Prostate gland (tissue), 2 donors: ENCODE measurements at regions not wholly inside any gene's neighbourhood (a gene's known extent, or its start where the extent isn't known, plus 50 kb on each side); places are given as distances from the start of the nearest gene placed in this dataset.

Source experiments
- DNase-seq: peaks from one replicate; pipeline ENCODE4 v3.0.0-alpha.2; 2019; ENCODE audit warnings: low spot score
- H3K27ac ChIP-seq, 2 donors: fragments of 200-600 bp; sonication (generic); 2 replicates each; pipeline ENCODE4 v1.5.1; 2017 to 2019
- H3K27me3 ChIP-seq: fragments of 200-600 bp; sonication (generic); replicated peaks from 2 replicates; pipeline ENCODE4 v1.5.1; 2019; ENCODE audit not compliant: insufficient read depth
- H3K36me3 ChIP-seq, 2 donors: fragments of 200-600 bp; sonication (generic); 1 replicate in 1 of 2; 2 replicates in 1 of 2; pipeline versions ENCODE4 v1.5.1 to v1.8.1; 2017 to 2019
- H3K4me1 ChIP-seq: fragments of 200-600 bp; sonication (generic); replicated peaks from 2 replicates; pipeline ENCODE4 v1.5.1; 2019
- H3K4me3 ChIP-seq, 2 donors: fragments of 200-600 bp; sonication (generic); 2 replicates each; pipeline ENCODE4 v1.5.1; 2017 to 2019
- H3K9me3 ChIP-seq: fragments of 200-600 bp; sonication (generic); 2 replicates; pipeline ENCODE4 v1.5.1; 2017
- POLR2A ChIP-seq: fragments of 450-650 bp; IDR thresholded peaks from one replicate; pipeline ENCODE4 v1.6.1; 2016; ENCODE audit warnings: antibody characterized with exemption, mild to moderate bottlenecking
- POLR2AphosphoS5 ChIP-seq: sonication (generic); formaldehyde crosslinking; IDR thresholded peaks from one replicate; pipeline ENCODE4 v1.6.1; 2017; ENCODE audit warnings: antibody characterized with exemption
- WGBS: methylation state at CpG from one replicate; pipeline ENCODE4 v1.1.5; 2018; 5-methylcytosine and 5-hydroxymethylcytosine counted together
- intact Hi-C: fragments of 100-400 bp; cut with DNase I; formaldehyde crosslinking; loops from one replicate; pipeline ENCODE4 v1.14.2; 2022
- TF ChIP-seq, protein P1 (sequence below), 4 experiments: fragments of 200-600 bp in 2 of 4; fragments of 450-650 bp in 2 of 4; sonication (generic) in 2 of 4; IDR thresholded peaks; 1 replicate in 3 of 4; 2 replicates in 1 of 4; pipeline ENCODE4 v1.5.1; 2016 to 2019; ENCODE audit warnings: antibody characterized with exemption in 4 of 4, mild to moderate bottlenecking in 2 of 4, moderate library complexity in 2 of 4

DNA sequence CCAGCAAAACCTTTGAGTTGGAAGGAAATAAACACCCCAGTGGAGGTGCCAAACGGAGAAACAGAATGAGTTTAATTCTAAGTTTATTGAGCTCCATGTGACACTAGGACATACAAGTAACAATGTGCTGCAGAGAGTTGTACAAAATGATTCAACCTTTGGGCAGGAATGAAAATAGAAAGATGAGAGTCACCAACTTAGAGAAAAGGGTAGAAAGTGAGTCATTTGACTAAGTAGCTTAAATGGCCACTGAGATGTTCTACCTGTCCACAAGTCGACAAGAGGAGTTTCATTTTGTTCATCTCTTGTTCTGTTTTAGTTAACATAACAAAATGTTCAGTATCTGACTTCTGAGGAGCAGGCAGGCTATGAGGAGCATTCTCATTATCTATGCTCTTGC lies 284.7 kb downstream of the NR2F1-AS1 start:
- TF ChIP-seq POLR2AphosphoS5 (no peak), POLR2A (no peak)
- TF ChIP-seq, protein P1, sequence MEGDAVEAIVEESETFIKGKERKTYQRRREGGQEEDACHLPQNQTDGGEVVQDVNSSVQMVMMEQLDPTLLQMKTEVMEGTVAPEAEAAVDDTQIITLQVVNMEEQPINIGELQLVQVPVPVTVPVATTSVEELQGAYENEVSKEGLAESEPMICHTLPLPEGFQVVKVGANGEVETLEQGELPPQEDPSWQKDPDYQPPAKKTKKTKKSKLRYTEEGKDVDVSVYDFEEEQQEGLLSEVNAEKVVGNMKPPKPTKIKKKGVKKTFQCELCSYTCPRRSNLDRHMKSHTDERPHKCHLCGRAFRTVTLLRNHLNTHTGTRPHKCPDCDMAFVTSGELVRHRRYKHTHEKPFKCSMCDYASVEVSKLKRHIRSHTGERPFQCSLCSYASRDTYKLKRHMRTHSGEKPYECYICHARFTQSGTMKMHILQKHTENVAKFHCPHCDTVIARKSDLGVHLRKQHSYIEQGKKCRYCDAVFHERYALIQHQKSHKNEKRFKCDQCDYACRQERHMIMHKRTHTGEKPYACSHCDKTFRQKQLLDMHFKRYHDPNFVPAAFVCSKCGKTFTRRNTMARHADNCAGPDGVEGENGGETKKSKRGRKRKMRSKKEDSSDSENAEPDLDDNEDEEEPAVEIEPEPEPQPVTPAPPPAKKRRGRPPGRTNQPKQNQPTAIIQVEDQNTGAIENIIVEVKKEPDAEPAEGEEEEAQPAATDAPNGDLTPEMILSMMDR (IDR thresholded peaks at IDR 0.05), result no peak
- Histone ChIP-seq H3K27ac (no peak overlapping the region), H3K4me3 (no peak overlapping the region), H3K9me3 (no peaks in the 10 kb centered on the region), H3K36me3 (no peaks in the 10 kb centered on the region), H3K4me1 (no peaks in the 10 kb centered on the region), H3K27me3 (no peaks in the 10 kb centered on the region)
- intact Hi-C loops, result no loop called here
- DNase-seq, result no peak
- 64% methylated on average over 2 of the region's 2 CpGs for WGBS

DNA sequence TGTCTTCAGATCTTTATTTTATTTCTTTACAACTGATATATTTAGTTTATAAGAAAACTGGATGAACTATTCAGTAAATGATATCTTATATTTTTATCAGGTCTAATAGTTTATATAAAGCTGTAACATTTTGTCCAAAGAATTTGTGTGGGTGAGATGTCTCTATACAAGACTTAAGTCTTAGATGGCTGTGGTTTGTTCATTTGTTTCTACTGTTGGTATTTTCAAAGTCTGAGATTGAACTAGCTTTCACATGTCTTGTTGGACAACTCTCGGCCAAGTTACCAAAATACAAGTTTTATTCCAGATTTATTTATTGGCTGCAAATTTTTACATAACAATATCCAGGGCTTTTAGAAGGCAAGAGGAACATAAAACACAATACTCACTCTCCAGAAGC lies 286.0 kb downstream of the NR2F1-AS1 start:
- intact Hi-C loops, result no loop called here
- no peak for DNase-seq
- no peaks in the 10 kb centered on the region for H3K9me3 ChIP-seq
- no peaks in the 10 kb centered on the region for H3K27me3 ChIP-seq
- no peak for TF ChIP-seq POLR2AphosphoS5
- TF ChIP-seq, protein P1 (IDR thresholded peaks at IDR 0.05), result no peak
- no peak for TF ChIP-seq POLR2A
- H3K36me3 ChIP-seq, result no peaks in the 10 kb centered on the region
- H3K4me3 ChIP-seq, result no peak overlapping the region
- WGBS, result 83% methylated on average over 1 of the region's 1 CpG
- no peaks in the 10 kb centered on the region for H3K4me1 ChIP-seq
- no peak overlapping the region for H3K27ac ChIP-seq

DNA sequence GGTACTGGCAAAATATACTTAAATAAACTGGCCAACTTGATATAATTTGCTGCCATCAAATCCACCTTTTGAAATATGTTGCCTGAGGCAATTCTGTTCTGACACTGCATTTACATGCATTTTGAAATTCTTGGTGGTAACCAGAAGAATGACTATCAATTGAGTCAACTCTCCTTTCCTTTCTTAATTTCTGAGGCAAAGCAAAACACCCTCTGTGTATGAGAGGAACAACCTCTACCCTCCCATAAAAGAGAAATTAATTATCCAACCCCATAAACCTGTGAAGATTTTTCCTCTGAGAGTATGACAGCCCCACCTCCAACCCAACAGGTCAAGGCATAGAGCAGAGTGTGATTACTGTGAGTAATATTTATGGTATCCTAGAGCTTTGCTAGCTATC lies 286.8 kb downstream of the NR2F1-AS1 start:
- no peaks in the 10 kb centered on the region for H3K9me3 ChIP-seq
- TF ChIP-seq POLR2A (no peak), POLR2AphosphoS5 (no peak)
- TF ChIP-seq, protein P1 (IDR thresholded peaks at IDR 0.05), result no peak
- intact Hi-C loops, result no loop called here
- no peaks in the 10 kb centered on the region for H3K36me3 ChIP-seq
- H3K27ac ChIP-seq, result no peak overlapping the region
- no peak overlapping the region for H3K4me3 ChIP-seq
- no peaks in the 10 kb centered on the region for H3K4me1 ChIP-seq
- H3K27me3 ChIP-seq, result no peaks in the 10 kb centered on the region
- no peak for DNase-seq

DNA sequence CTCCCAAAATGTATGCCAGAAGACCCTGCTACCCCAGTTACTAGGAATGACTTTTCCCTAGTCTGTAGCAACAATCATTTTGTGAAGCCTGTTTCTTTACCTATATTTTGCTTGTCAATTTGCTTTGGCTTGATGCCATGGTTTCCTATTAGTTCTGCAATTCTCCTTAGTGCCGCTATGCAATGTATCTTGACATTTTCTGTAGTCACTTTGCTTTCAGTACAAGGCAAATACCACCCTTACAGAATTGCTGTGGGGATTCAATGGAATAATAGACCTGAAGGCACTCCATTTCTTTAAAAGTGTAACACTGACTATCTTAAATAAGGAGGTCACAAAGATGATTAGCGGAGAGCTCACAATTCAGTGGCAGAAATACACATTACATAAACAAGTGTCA lies 291.1 kb downstream of the NR2F1-AS1 start:
- Histone ChIP-seq H3K4me3 (no peak overlapping the region), H3K27ac (no peak overlapping the region), H3K4me1 (no peaks in the 10 kb centered on the region), H3K36me3 (no peaks in the 10 kb centered on the region), H3K9me3 (no peaks in the 10 kb centered on the region), H3K27me3 (no peaks in the 10 kb centered on the region)
- TF ChIP-seq POLR2AphosphoS5 (no peak), POLR2A (no peak)
- TF ChIP-seq, protein P1 (IDR thresholded peaks at IDR 0.05), result no peak
- DNase-seq, result no peak
- WGBS, result 71% methylated on average over 2 of the region's 2 CpGs
- intact Hi-C loops, result no loop called here

DNA sequence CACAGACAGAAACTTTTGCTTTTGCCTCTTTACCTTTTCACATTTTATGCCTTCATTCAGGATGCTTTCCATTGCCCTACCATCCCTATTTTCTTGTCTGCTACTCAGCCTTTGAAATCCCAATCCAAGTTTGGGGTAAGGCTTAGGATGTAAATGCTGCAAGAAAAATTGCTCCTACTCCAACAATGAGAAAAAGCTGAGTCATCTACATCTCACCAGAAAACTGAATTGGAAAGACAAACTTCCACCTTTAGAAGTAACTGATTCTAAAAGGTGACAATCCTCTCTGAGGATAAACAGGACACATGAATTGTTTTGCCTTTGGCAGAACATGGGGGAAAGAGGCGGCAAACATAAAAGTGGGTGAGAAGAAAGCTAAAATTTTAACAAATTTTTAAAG lies 295.6 kb downstream of the NR2F1-AS1 start:
- no peaks in the 10 kb centered on the region for H3K27me3 ChIP-seq
- H3K4me3 ChIP-seq, result no peak overlapping the region
- no peak overlapping the region for H3K27ac ChIP-seq
- intact Hi-C loops, result no loop called here
- 96% methylated on average over 1 of the region's 1 CpG for WGBS
- no peaks in the 10 kb centered on the region for H3K4me1 ChIP-seq
- no peaks in the 10 kb centered on the region for H3K36me3 ChIP-seq
- TF ChIP-seq POLR2AphosphoS5, result no peak
- TF ChIP-seq POLR2A, result no peak
- TF ChIP-seq, protein P1 (IDR thresholded peaks at IDR 0.05), result no peak
- H3K9me3 ChIP-seq, result no peaks in the 10 kb centered on the region
- no peak for DNase-seq
